Activated B cell treated with CpG ODN at 0.5 μM for 24 hours (primary cell): ENCODE measurements at regions not wholly inside any gene's neighbourhood (a gene's known extent, or its start where the extent isn't known, plus 50 kb on each side); places are given as distances from the start of the nearest gene placed in this dataset.
"Not testable (repeated sequence)": the region's sequence is repeated elsewhere in the genome, so short reads cannot be mapped to it uniquely, and the experiment has no call there.

Experiments
- ATAC-seq: fragments of 200-7000 bp; cut with Tn5 transposase; one replicate; pipeline ENCODE4 v1.10.0; 2021; ENCODE audit warnings: low read depth, mild to moderate bottlenecking, moderate library complexity
- CTCF ChIA-PET: fragments of 350-600 bp; sonication (Branson Sonifier 250); formaldehyde crosslinking; loops from one replicate; lab custom pipeline; 2021; ENCODE audit warnings: antibody characterized with exemption; lab: Charles Lee
- POLR2A ChIA-PET: fragments of 350-600 bp; sonication (Branson Sonifier 250); formaldehyde crosslinking; loops from one replicate; lab custom pipeline; 2021; ENCODE audit warnings: antibody characterized with exemption; lab: Charles Lee
- DNase-seq: peaks from one replicate; pipeline ENCODE4 v3.0.0; 2022
- H3K27ac Mint-ChIP-seq: one replicate; pipeline ENCODE4 v1.8.0; 2020; ENCODE audit warnings: mixed read lengths
- H3K27me3 Mint-ChIP-seq: one replicate; pipeline ENCODE4 v1.8.0; 2021; ENCODE audit warnings: mixed read lengths
- H3K36me3 Mint-ChIP-seq: one replicate; pipeline ENCODE4 v1.8.0; 2021; ENCODE audit warnings: low read depth, mixed read lengths
- H3K4me1 Mint-ChIP-seq: one replicate; pipeline ENCODE4 v1.8.0; 2021; ENCODE audit warnings: mixed read lengths
- H3K4me3 Mint-ChIP-seq: one replicate; pipeline ENCODE4 v1.8.0; 2020; ENCODE audit warnings: mild to moderate bottlenecking, mixed read lengths
- H3K9me3 Mint-ChIP-seq: one replicate; pipeline ENCODE4 v1.8.0; 2020; ENCODE audit warnings: mixed read lengths
- CTCF ChIP-seq: fragments of 200-600 bp; IDR thresholded peaks from one replicate; pipeline ENCODE4 v1.8.0; 2022; ENCODE audit warnings: antibody characterized with exemption, mild to moderate bottlenecking
- intact Hi-C: fragments of 100-400 bp; cut with micrococcal nuclease; formaldehyde crosslinking; loops from one replicate; pipeline ENCODE4 v1.15.1; 2024

GRCh38 chr6:164967102-164967501, 342.3 kb downstream of the C6orf118 start:
- no peak for TF ChIP-seq CTCF
- H3K4me3 Mint-ChIP-seq: no peak overlapping the region
- CTCF ChIA-PET: no interaction called here
- no peaks in the 10 kb centered on the region for H3K4me1 Mint-ChIP-seq
- peaks cover 8% of the 10 kb centered on the region for H3K9me3 Mint-ChIP-seq
- intact Hi-C loops: no loop called here
- H3K27ac Mint-ChIP-seq: no peak overlapping the region
- no peaks in the 10 kb centered on the region for H3K27me3 Mint-ChIP-seq
- POLR2A ChIA-PET: no interaction called here
- DNase-seq (no peak), ATAC-seq (no peak)
- H3K36me3 Mint-ChIP-seq: no peaks in the 10 kb centered on the region

- H3K4me1 Mint-ChIP-seq: no peaks in the 10 kb centered on the region
- peaks cover 15% of the 10 kb centered on the region for H3K9me3 Mint-ChIP-seq
- no peak overlapping the region for H3K4me3 Mint-ChIP-seq
- DNase-seq (no peak), ATAC-seq (no peak)
- POLR2A ChIA-PET: no interaction called here
- H3K27ac Mint-ChIP-seq: no peak overlapping the region
- no peaks in the 10 kb centered on the region for H3K36me3 Mint-ChIP-seq
- intact Hi-C loops: no loop called here
- CTCF ChIA-PET: no interaction called here
- H3K27me3 Mint-ChIP-seq: no peaks in the 10 kb centered on the region
- no peak for TF ChIP-seq CTCF
These were observed 346.6 kb downstream of the C6orf118 start for GRCh38 chr6:164962805-164963204.

GRCh38 chr6:164947164-164947563, 362.2 kb downstream of the C6orf118 start:
- peaks cover 5% of the 10 kb centered on the region for H3K9me3 Mint-ChIP-seq
- TF ChIP-seq CTCF: no peak
- intact Hi-C loops: no loop called here
- no peaks in the 10 kb centered on the region for H3K4me1 Mint-ChIP-seq
- no peak overlapping the region for H3K27ac Mint-ChIP-seq
- DNase-seq (no peak), ATAC-seq (no peak)
- CTCF ChIA-PET: no interaction called here
- no peaks in the 10 kb centered on the region for H3K27me3 Mint-ChIP-seq
- H3K36me3 Mint-ChIP-seq: no peaks in the 10 kb centered on the region
- POLR2A ChIA-PET: no interaction called here
- no peak overlapping the region for H3K4me3 Mint-ChIP-seq

GRCh38 chr6:164942271-164942670, 367.1 kb downstream of the C6orf118 start:
- Mint-ChIP-seq H3K9me3 (peaks cover 5% of the 10 kb centered on the region), H3K4me1 (no peaks in the 10 kb centered on the region), H3K27me3 (no peaks in the 10 kb centered on the region), H3K27ac (no peak overlapping the region), H3K4me3 (no peak overlapping the region), H3K36me3 (no peaks in the 10 kb centered on the region)
- intact Hi-C loops: no loop called here
- ChIA-PET CTCF (no interaction called here), POLR2A (no interaction called here)
- no peak for ATAC-seq
- DNase-seq: no peak
- TF ChIP-seq CTCF: no peak

- ATAC-seq, POLR2A ChIA-PET, DNase-seq, H3K4me3 Mint-ChIP-seq, intact Hi-C loops, CTCF ChIA-PET, H3K9me3 Mint-ChIP-seq, H3K36me3 Mint-ChIP-seq, H3K27me3 Mint-ChIP-seq, H3K4me1 Mint-ChIP-seq, H3K27ac Mint-ChIP-seq: not testable (repeated sequence)
These were observed 376.1 kb downstream of the C6orf118 start for GRCh38 chr6:164933238-164933794.

- Mint-ChIP-seq H3K9me3 (no peaks in the 10 kb centered on the region), H3K27me3 (no peaks in the 10 kb centered on the region), H3K36me3 (no peaks in the 10 kb centered on the region), H3K4me3 (no peak overlapping the region), H3K4me1 (no peaks in the 10 kb centered on the region), H3K27ac (no peak overlapping the region)
- ChIA-PET POLR2A (no interaction called here), CTCF (no interaction called here)
- no peak for ATAC-seq
- no peak for DNase-seq
- TF ChIP-seq CTCF: no peak
- intact Hi-C loops: no loop called here
These were observed 379.9 kb downstream of the C6orf118 start for GRCh38 chr6:164929408-164929977.
